ENCODE measurements at regions not wholly inside any gene's neighbourhood (a gene's known extent, or its start where the extent isn't known, plus 50 kb on each side); places are given as distances from the start of the nearest gene placed in this dataset.
A peak's percentile ranks its signal among the peaks of the same experiment; 100 is the strongest.
"Not testable (repeated sequence)": the region's sequence is repeated elsewhere in the genome, so short reads cannot be mapped to it uniquely, and the experiment has no call there.

- TF ChIP-seq SPI1 (IDR thresholded peaks at IDR 0.05; ENCODE audit: low read depth, low read length) (no peak), POLR2AphosphoS5 (IDR thresholded peaks at IDR 0.05; ENCODE audit: low read depth, low read length) (no peak), POU2F2 (IDR thresholded peaks at IDR 0.05; ENCODE audit: low read depth, low read length) (no peak), TAF1 (IDR thresholded peaks at IDR 0.05; ENCODE audit: low read depth, low read length) (no peak), POLR2A (IDR thresholded peaks at IDR 0.05; ENCODE audit: low read depth, low read length) (no peak), PAX5 (IDR thresholded peaks at IDR 0.05; ENCODE audit: insufficient read depth, low read length, severe bottlenecking) (no peak)
- no peak for FAIRE-seq
- DNase-seq (ENCODE audit: insufficient read length, low spot score) = no peak
These were observed 754.4 kb downstream of the ADCYAP1 start for GRCh38 chr18:1658908-1659566.

- TF ChIP-seq POLR2AphosphoS5 (IDR thresholded peaks at IDR 0.05; ENCODE audit: low read depth, low read length) (no peak), POU2F2 (IDR thresholded peaks at IDR 0.05; ENCODE audit: low read depth, low read length) (peak; percentile 31; the same call in 1 of the 2 replicates)
- FAIRE-seq (peak; percentile 87), DNase-seq (ENCODE audit: insufficient read length, low spot score) (peak; percentile 2)
These were observed 759.4 kb downstream of the ADCYAP1 start for GRCh38 chr18:1663879-1664705.

GRCh38 chr18:1665079-1665478 lies 760.4 kb downstream of the ADCYAP1 start:
- TF ChIP-seq TAF1 (IDR thresholded peaks at IDR 0.05; ENCODE audit: low read depth, low read length) (no peak), PAX5 (IDR thresholded peaks at IDR 0.05; ENCODE audit: insufficient read depth, low read length, severe bottlenecking) (no peak), POLR2AphosphoS5 (IDR thresholded peaks at IDR 0.05; ENCODE audit: low read depth, low read length) (no peak)
- no peak for FAIRE-seq
- DNase-seq (ENCODE audit: insufficient read length, low spot score) = no peak

- TF ChIP-seq SPI1 (IDR thresholded peaks at IDR 0.05; ENCODE audit: low read depth, low read length) = no peak
- TF ChIP-seq TAF1 (IDR thresholded peaks at IDR 0.05; ENCODE audit: low read depth, low read length) = no peak
- no peak for TF ChIP-seq POLR2AphosphoS5 (IDR thresholded peaks at IDR 0.05; ENCODE audit: low read depth, low read length)
- no peak for TF ChIP-seq POLR2A (IDR thresholded peaks at IDR 0.05; ENCODE audit: low read depth, low read length)
- TF ChIP-seq PAX5 (IDR thresholded peaks at IDR 0.05; ENCODE audit: insufficient read depth, low read length, severe bottlenecking) = no peak
- no peak for TF ChIP-seq POU2F2 (IDR thresholded peaks at IDR 0.05; ENCODE audit: low read depth, low read length)
- DNase-seq (ENCODE audit: insufficient read length, low spot score) = no peak
- no peak for FAIRE-seq
These were observed 763.6 kb downstream of the ADCYAP1 start for GRCh38 chr18:1668279-1668678.

GRCh38 chr18:1671710-1672109 lies 767.0 kb downstream of the ADCYAP1 start:
- not testable (repeated sequence) for FAIRE-seq; DNase-seq (ENCODE audit: insufficient read length, low spot score)

DNA sequence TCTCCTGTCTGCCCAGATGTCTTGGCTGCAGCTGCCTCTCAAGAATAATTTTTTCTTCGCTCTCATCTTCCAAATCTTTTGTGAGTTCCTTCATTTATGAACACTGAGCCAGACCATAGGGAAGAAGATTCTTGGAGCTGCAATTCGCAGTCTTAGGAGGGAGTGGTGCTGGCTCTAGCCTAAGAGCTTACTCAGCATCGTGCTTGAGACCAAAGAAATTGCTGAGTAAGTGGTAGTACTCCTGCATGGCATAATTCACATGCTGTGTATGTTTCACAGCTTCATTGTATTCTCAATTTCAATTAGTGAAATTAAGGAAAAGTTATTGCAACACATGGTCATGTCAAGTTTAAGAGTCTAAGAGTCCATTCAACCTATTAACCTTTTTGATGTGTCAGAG lies 771.7 kb downstream of the ADCYAP1 start:
- DNase-seq (ENCODE audit: insufficient read length, low spot score) (no peak), FAIRE-seq (no peak)
- TF ChIP-seq POLR2AphosphoS5 (IDR thresholded peaks at IDR 0.05; ENCODE audit: low read depth, low read length) (no peak), SPI1 (IDR thresholded peaks at IDR 0.05; ENCODE audit: low read depth, low read length) (no peak), POU2F2 (IDR thresholded peaks at IDR 0.05; ENCODE audit: low read depth, low read length) (no peak), TAF1 (IDR thresholded peaks at IDR 0.05; ENCODE audit: low read depth, low read length) (no peak), POLR2A (IDR thresholded peaks at IDR 0.05; ENCODE audit: low read depth, low read length) (no peak), PAX5 (IDR thresholded peaks at IDR 0.05; ENCODE audit: insufficient read depth, low read length, severe bottlenecking) (no peak)

DNA sequence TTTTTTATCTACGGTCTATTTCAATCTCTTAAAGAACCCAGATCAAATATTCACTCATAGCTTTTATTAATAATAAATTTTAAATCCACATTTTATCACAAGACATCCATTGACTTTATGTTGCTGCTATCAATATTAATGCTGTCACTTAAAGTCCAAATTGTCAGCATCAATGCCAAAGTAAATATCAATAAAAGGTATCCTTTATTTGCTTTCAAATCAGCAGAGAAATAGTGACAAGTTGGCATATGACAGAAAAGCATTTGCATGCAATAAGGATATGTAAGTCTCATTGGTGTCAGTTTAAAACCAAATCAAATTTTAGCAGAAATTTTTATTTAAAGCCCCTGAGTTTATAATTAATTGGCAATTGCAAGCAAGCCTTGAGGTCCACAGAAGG lies 775.4 kb downstream of the ADCYAP1 start:
- no peak for FAIRE-seq
- no peak for DNase-seq (ENCODE audit: insufficient read length, low spot score)

DNA sequence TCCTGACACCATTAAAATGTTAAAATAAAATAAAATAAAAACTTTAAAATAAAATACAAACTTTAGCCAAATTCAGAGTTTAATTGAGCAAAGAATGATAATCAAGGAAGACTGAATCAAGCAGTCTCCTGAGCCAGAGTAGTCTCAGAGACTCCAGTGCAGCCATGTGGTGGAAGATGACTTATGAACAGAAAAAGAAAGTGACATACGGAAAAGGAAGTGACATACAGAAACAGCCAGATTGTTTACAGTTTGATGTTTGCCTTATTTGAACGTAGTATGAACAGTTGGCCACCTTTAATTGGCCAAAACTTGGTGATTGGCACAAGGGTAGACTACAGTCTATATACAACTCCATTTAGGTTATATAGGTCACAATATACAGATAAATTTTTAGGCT lies 787.2 kb downstream of the ADCYAP1 start:
- FAIRE-seq (no peak), DNase-seq (ENCODE audit: insufficient read length, low spot score) (no peak)
- TF ChIP-seq POLR2AphosphoS5 (IDR thresholded peaks at IDR 0.05; ENCODE audit: low read depth, low read length) = no peak
- no peak for TF ChIP-seq TAF1 (IDR thresholded peaks at IDR 0.05; ENCODE audit: low read depth, low read length)
- TF ChIP-seq POLR2A (IDR thresholded peaks at IDR 0.05; ENCODE audit: low read depth, low read length) = no peak
- TF ChIP-seq SPI1 (IDR thresholded peaks at IDR 0.05; ENCODE audit: low read depth, low read length) = no peak
- no peak for TF ChIP-seq PAX5 (IDR thresholded peaks at IDR 0.05; ENCODE audit: insufficient read depth, low read length, severe bottlenecking)
- no peak for TF ChIP-seq POU2F2 (IDR thresholded peaks at IDR 0.05; ENCODE audit: low read depth, low read length)

More for the DNA sequence above, 775.4 kb downstream of the ADCYAP1 start:
- TF ChIP-seq TAF1 (IDR thresholded peaks at IDR 0.05; ENCODE audit: low read depth, low read length) (no peak), SPI1 (IDR thresholded peaks at IDR 0.05; ENCODE audit: low read depth, low read length) (no peak), PAX5 (IDR thresholded peaks at IDR 0.05; ENCODE audit: insufficient read depth, low read length, severe bottlenecking) (no peak), POLR2AphosphoS5 (IDR thresholded peaks at IDR 0.05; ENCODE audit: low read depth, low read length) (no peak)

DNA sequence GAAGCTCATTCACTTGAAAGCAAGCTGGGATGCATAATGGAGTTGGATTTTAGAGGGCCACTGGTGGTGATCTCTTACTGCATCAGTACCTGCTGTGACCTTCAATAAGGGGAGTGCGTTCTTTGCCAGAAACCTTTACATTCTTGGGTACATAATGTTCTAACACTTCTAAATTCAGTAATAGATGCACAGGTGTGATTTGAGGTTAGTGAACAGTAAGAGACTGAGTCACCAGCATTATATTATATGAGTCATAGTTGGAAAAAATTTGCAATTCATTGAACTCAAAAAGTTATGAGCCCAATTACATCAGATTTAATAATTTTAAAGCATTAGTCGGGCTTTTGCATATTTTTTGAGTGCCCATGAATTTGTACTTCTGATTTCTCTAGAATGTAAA lies 803.3 kb downstream of the ADCYAP1 start:
- DNase-seq (ENCODE audit: insufficient read length, low spot score) (no peak), FAIRE-seq (no peak)
- TF ChIP-seq PAX5 (IDR thresholded peaks at IDR 0.05; ENCODE audit: insufficient read depth, low read length, severe bottlenecking) (no peak), POLR2A (IDR thresholded peaks at IDR 0.05; ENCODE audit: low read depth, low read length) (no peak), POLR2AphosphoS5 (IDR thresholded peaks at IDR 0.05; ENCODE audit: low read depth, low read length) (no peak), SPI1 (IDR thresholded peaks at IDR 0.05; ENCODE audit: low read depth, low read length) (no peak), POU2F2 (IDR thresholded peaks at IDR 0.05; ENCODE audit: low read depth, low read length) (no peak), TAF1 (IDR thresholded peaks at IDR 0.05; ENCODE audit: low read depth, low read length) (no peak)

DNA sequence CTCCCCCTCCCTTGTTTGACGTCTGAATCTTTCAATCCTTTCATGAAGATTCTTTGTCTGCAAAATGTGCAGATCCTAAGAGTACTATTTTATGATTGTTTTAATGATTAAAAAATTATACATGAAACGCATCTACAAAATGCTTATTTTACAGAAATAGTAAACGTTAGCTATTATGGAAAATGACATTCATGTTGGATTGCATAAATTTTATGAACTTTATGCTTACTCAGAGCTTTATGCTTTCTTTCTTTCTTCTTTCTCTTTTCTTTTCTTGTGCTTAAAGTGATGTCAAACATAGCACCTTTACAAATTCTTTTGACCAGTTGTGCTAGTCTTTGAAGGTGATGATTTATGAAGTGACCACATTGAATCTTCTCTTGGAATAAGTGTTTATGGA lies 805.4 kb downstream of the ADCYAP1 start:
- no peak for FAIRE-seq
- DNase-seq (ENCODE audit: insufficient read length, low spot score) = no peak
- TF ChIP-seq POLR2A (IDR thresholded peaks at IDR 0.05; ENCODE audit: low read depth, low read length) (no peak), PAX5 (IDR thresholded peaks at IDR 0.05; ENCODE audit: insufficient read depth, low read length, severe bottlenecking) (no peak), TAF1 (IDR thresholded peaks at IDR 0.05; ENCODE audit: low read depth, low read length) (no peak), POU2F2 (IDR thresholded peaks at IDR 0.05; ENCODE audit: low read depth, low read length) (no peak), POLR2AphosphoS5 (IDR thresholded peaks at IDR 0.05; ENCODE audit: low read depth, low read length) (no peak), SPI1 (IDR thresholded peaks at IDR 0.05; ENCODE audit: low read depth, low read length) (no peak)

All from GM12891 (cell line).